DOHH2 (cell line): ENCODE measurements at regions not wholly inside any gene's neighbourhood (a gene's known extent, or its start where the extent isn't known, plus 50 kb on each side); places are given as distances from the start of the nearest gene placed in this dataset.

ENCODE experiments used
- H3F3A ChIP-seq: fragments of 200-600 bp; sonication (generic), shearing (Covaris generic); 2 replicates; pipeline ENCODE4 v1.6.0; 2016; ENCODE audit warnings: antibody characterized with exemption, mild to moderate bottlenecking; ENCODE audit not compliant: control insufficient read depth, insufficient read depth
- H3K27ac ChIP-seq: fragments of 200-600 bp; sonication (generic); 2 replicates; pipeline ENCODE4 v1.5.1; 2014; ENCODE audit warnings: low read depth, mild to moderate bottlenecking, low read length, moderate library complexity
- H3K27me3 ChIP-seq: fragments of 200-600 bp; sonication (generic); 2 replicates; pipeline ENCODE4 v1.6.1; 2014; ENCODE audit warnings: mild to moderate bottlenecking, low read length, mixed read lengths; ENCODE audit not compliant: control insufficient read depth
- H3K36me3 ChIP-seq: fragments of 200-600 bp; sonication (generic); 2 replicates; pipeline ENCODE4 v1.6.1; 2014; ENCODE audit warnings: mild to moderate bottlenecking, low read length, moderate library complexity, mixed read lengths; ENCODE audit not compliant: control insufficient read depth
- H3K4me1 ChIP-seq: fragments of 200-600 bp; sonication (generic); 2 replicates; pipeline ENCODE4 v1.6.1; 2014; ENCODE audit warnings: mild to moderate bottlenecking, low read length, mixed read lengths; ENCODE audit not compliant: control insufficient read depth
- H3K4me2 ChIP-seq: fragments of 200-600 bp; sonication (generic); 2 replicates; pipeline ENCODE4 v1.6.0; 2014; ENCODE audit warnings: mild to moderate bottlenecking, low read length, moderate library complexity
- H3K4me3 ChIP-seq: fragments of 200-600 bp; sonication (generic); 2 replicates; pipeline ENCODE4 v1.5.1; 2014; ENCODE audit warnings: mild to moderate bottlenecking, low read length, mixed read lengths
- H3K79me2 ChIP-seq: fragments of 200-600 bp; sonication (generic); 2 replicates; pipeline ENCODE4 v1.6.1; 2014; ENCODE audit warnings: mild to moderate bottlenecking, low read length, mixed read lengths; ENCODE audit not compliant: control insufficient read depth
- H3K9me2 ChIP-seq: fragments of 200-600 bp; sonication (generic); replicated peaks from 2 replicates; pipeline ENCODE4 v1.6.1; 2014; ENCODE audit warnings: mild to moderate bottlenecking, low read length, mixed read lengths; ENCODE audit not compliant: control insufficient read depth
- H3K9me3 ChIP-seq: fragments of 200-600 bp; sonication (generic); 2 replicates; pipeline ENCODE4 v1.6.1; 2014; ENCODE audit warnings: antibody characterized with exemption, low read length, mixed read lengths; ENCODE audit not compliant: control insufficient read depth, insufficient read depth
- H4K20me1 ChIP-seq: fragments of 200-600 bp; sonication (generic); 2 replicates; pipeline ENCODE4 v1.6.0; 2014; ENCODE audit warnings: low read depth, mild to moderate bottlenecking, antibody characterized with exemption, low read length, moderate library complexity; ENCODE audit not compliant: control insufficient read depth, insufficient read depth
- CTCF ChIP-seq: fragments of 200-600 bp; sonication (generic); IDR thresholded peaks from one replicate; pipeline ENCODE4 v1.5.1; 2014; ENCODE audit warnings: antibody characterized with exemption, mild to moderate bottlenecking, low read depth, low read length; ENCODE audit not compliant: poor library complexity, severe bottlenecking
- EZH2phosphoT487 ChIP-seq: fragments of 200-600 bp; sonication (generic); IDR thresholded peaks from 2 replicates; pipeline ENCODE4 v1.6.1; 2017; ENCODE audit warnings: borderline replicate concordance, mild to moderate bottlenecking, antibody characterized with exemption, low read length, moderate library complexity, mixed read lengths

GRCh38 chr4:115629270-115629669 lies 515.9 kb upstream of the NDST4 start:
- H4K20me1 ChIP-seq: no peaks in the 10 kb centered on the region
- H3K79me2 ChIP-seq: no peaks in the 10 kb centered on the region
- H3K9me3 ChIP-seq: no peaks in the 10 kb centered on the region
- H3F3A ChIP-seq: no peaks in the 10 kb centered on the region
- no peak overlapping the region for H3K4me2 ChIP-seq
- no peaks in the 10 kb centered on the region for H3K4me1 ChIP-seq
- no peaks in the 10 kb centered on the region for H3K9me2 ChIP-seq
- H3K27ac ChIP-seq: no peak overlapping the region
- no peak overlapping the region for H3K4me3 ChIP-seq
- TF ChIP-seq EZH2phosphoT487: no peak
- TF ChIP-seq CTCF: no peak
- H3K36me3 ChIP-seq: no peaks in the 10 kb centered on the region
- no peaks in the 10 kb centered on the region for H3K27me3 ChIP-seq

DNA sequence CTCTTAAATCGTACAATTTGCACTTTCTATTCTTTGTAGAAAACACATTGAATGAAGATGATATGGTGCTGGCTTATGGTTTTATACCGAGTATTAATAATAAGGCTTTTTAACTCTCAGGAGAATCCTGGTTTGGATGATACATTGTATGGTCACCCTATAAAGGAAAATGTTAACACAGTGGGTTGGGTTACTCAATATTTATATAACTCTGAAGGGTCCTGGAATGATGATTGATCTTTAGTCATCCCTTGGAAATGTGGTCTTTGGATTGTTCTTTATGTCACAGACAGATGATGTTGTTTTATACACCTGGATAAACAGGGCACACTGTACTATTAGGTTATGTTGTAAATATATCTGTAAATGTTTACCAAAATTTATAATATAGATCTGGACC lies 496.2 kb upstream of the NDST4 start:
- Histone ChIP-seq H3K4me2 (no peak overlapping the region), H3K9me2 (no peaks in the 10 kb centered on the region), H3K79me2 (no peaks in the 10 kb centered on the region), H3K4me1 (no peaks in the 10 kb centered on the region), H3K4me3 (no peak overlapping the region), H3K27me3 (no peaks in the 10 kb centered on the region), H3F3A (no peaks in the 10 kb centered on the region), H3K27ac (no peak overlapping the region), H3K36me3 (no peaks in the 10 kb centered on the region), H4K20me1 (no peaks in the 10 kb centered on the region), H3K9me3 (no peaks in the 10 kb centered on the region)
- TF ChIP-seq EZH2phosphoT487 (no peak), CTCF (no peak)

DNA sequence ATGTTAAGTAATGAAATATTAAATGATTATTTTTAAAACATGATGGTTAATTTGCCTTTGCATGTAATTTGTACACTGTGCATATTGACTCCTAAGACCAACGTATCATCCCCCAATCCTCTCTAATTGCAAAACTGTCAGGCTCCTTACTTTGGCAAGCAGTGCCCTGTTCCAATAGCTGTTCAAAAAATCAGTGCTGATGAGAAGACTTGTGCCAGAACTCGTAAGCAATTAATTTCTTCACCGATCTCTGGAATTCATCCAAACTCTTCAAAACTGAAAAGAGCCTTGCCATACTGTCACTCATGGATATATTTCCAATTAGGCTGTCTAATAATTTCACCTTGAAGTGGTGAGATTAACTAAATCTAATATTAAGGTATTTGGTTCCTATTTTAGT lies 493.9 kb upstream of the NDST4 start:
- no peak overlapping the region for H3K27ac ChIP-seq
- no peaks in the 10 kb centered on the region for H3K9me3 ChIP-seq
- no peaks in the 10 kb centered on the region for H3K79me2 ChIP-seq
- no peaks in the 10 kb centered on the region for H3K9me2 ChIP-seq
- no peaks in the 10 kb centered on the region for H3K4me1 ChIP-seq
- H3K4me3 ChIP-seq: no peak overlapping the region
- no peak overlapping the region for H3K4me2 ChIP-seq
- H3K27me3 ChIP-seq: no peaks in the 10 kb centered on the region
- no peaks in the 10 kb centered on the region for H3F3A ChIP-seq
- no peaks in the 10 kb centered on the region for H4K20me1 ChIP-seq
- no peaks in the 10 kb centered on the region for H3K36me3 ChIP-seq
- TF ChIP-seq EZH2phosphoT487 (no peak), CTCF (no peak)
